ENCODE measurements at regions not wholly inside any gene's neighbourhood (a gene's known extent, or its start where the extent isn't known, plus 50 kb on each side); places are given as distances from the start of the nearest gene placed in this dataset.
"Not testable (repeated sequence)": the region's sequence is repeated elsewhere in the genome, so short reads cannot be mapped to it uniquely, and the experiment has no call there.

GRCh38 chr3:68676136-68676535 lies 256.2 kb downstream of the TAFA4 start:
- intact Hi-C loops (cut with DNase I): no loop called here
- Histone ChIP-seq H3K27me3 (no peaks in the 10 kb centered on the region), H3K27ac (no peak overlapping the region), H3K4me1 (no peaks in the 10 kb centered on the region), H3K36me3 (no peaks in the 10 kb centered on the region), H3K9me3 (no peaks in the 10 kb centered on the region), H3K4me3 (no peak overlapping the region)
- DNase-seq (no peak), ATAC-seq (no peak)
- TF ChIP-seq CTCF (IDR thresholded peaks at IDR 0.05): no peak

- TF ChIP-seq CTCF (IDR thresholded peaks at IDR 0.05): no peak
- H3K36me3 ChIP-seq: no peaks in the 10 kb centered on the region
- intact Hi-C loops (cut with DNase I): no loop called here
Observed at GRCh38 chr3:68667346-68667745, 265.0 kb downstream of the TAFA4 start.

GRCh38 chr3:68666429-68667136 lies 265.8 kb downstream of the TAFA4 start:
- H3K27ac ChIP-seq: no peak overlapping the region
- H3K4me3 ChIP-seq: no peak overlapping the region
- H3K9me3 ChIP-seq: no peaks in the 10 kb centered on the region
- no peaks in the 10 kb centered on the region for H3K36me3 ChIP-seq
- ATAC-seq (no peak), DNase-seq (no peak)
- H3K27me3 ChIP-seq: no peaks in the 10 kb centered on the region
- TF ChIP-seq CTCF (IDR thresholded peaks at IDR 0.05): no peak
- intact Hi-C loops (cut with DNase I): no loop called here
- H3K4me1 ChIP-seq: no peaks in the 10 kb centered on the region

More at GRCh38 chr3:68667346-68667745, 265.0 kb downstream of the TAFA4 start:
- Histone ChIP-seq H3K9me3 (no peaks in the 10 kb centered on the region), H3K27me3 (no peaks in the 10 kb centered on the region), H3K27ac (no peak overlapping the region), H3K4me3 (no peak overlapping the region), H3K4me1 (no peaks in the 10 kb centered on the region)
- DNase-seq (no peak), ATAC-seq (no peak)

- no peaks in the 10 kb centered on the region for H3K9me3 ChIP-seq
- no peaks in the 10 kb centered on the region for H3K4me1 ChIP-seq
- H3K27ac ChIP-seq: no peak overlapping the region
- TF ChIP-seq CTCF (IDR thresholded peaks at IDR 0.05): no peak
- no peaks in the 10 kb centered on the region for H3K27me3 ChIP-seq
- H3K36me3 ChIP-seq: no peaks in the 10 kb centered on the region
- intact Hi-C loops (cut with DNase I): no loop called here
- ATAC-seq (no peak), DNase-seq (no peak)
- H3K4me3 ChIP-seq: no peak overlapping the region
Observed at GRCh38 chr3:68664276-68664675, 268.1 kb downstream of the TAFA4 start.

- no peaks in the 10 kb centered on the region for H3K4me1 ChIP-seq
- no peak for TF ChIP-seq CTCF (IDR thresholded peaks at IDR 0.05)
- H3K27me3 ChIP-seq: no peaks in the 10 kb centered on the region
- DNase-seq (no peak), ATAC-seq (no peak)
- no peaks in the 10 kb centered on the region for H3K36me3 ChIP-seq
- intact Hi-C loops (cut with DNase I): no loop called here
- H3K9me3 ChIP-seq: no peaks in the 10 kb centered on the region
- no peak overlapping the region for H3K27ac ChIP-seq
- H3K4me3 ChIP-seq: no peak overlapping the region
Observed at GRCh38 chr3:68662176-68662575, 270.2 kb downstream of the TAFA4 start.

GRCh38 chr3:68650657-68651056 lies 281.7 kb downstream of the TAFA4 start:
- H3K36me3 ChIP-seq; H3K4me1 ChIP-seq; ATAC-seq; H3K27me3 ChIP-seq; intact Hi-C loops (cut with DNase I); H3K9me3 ChIP-seq; DNase-seq; H3K27ac ChIP-seq; H3K4me3 ChIP-seq: not testable (repeated sequence)
